Fibroblast of lung (primary cell): ENCODE measurements at regions not wholly inside any gene's neighbourhood (a gene's known extent, or its start where the extent isn't known, plus 50 kb on each side); places are given as distances from the start of the nearest gene placed in this dataset.

ENCODE experiments used
- DNase-seq, 2 donors: peaks; one replicate each; pipeline versions ENCODE4 v3.0.0 to v3.0.0-alpha.2; 2010; ENCODE audit warnings: low read depth in 2 of 2
- H2AFZ ChIP-seq: 2 replicates; pipeline ENCODE4 v1.5.1; 2012; ENCODE audit warnings: low read length, control low read depth, inconsistent platforms
- H3K27ac ChIP-seq: 2 replicates; pipeline ENCODE4 v1.5.1; 2011; ENCODE audit warnings: low read length, control low read depth; ENCODE audit not compliant: insufficient read depth
- H3K27me3 ChIP-seq: 2 replicates; pipeline ENCODE4 v1.5.1; 2011; ENCODE audit warnings: mild to moderate bottlenecking, low read length; ENCODE audit not compliant: control insufficient read depth, insufficient read depth
- H3K36me3 ChIP-seq: 2 replicates; pipeline ENCODE4 v1.5.1; 2011; ENCODE audit warnings: low read length; ENCODE audit not compliant: control insufficient read depth, insufficient read depth
- H3K4me1 ChIP-seq: 2 replicates; pipeline ENCODE4 v1.5.1; 2011; ENCODE audit warnings: low read length; ENCODE audit not compliant: control insufficient read depth, insufficient read depth; ENCODE audit errors: extremely low read depth
- H3K4me2 ChIP-seq: 2 replicates; pipeline ENCODE4 v1.5.1; 2011; ENCODE audit warnings: low read length, control low read depth; ENCODE audit not compliant: insufficient read depth; ENCODE audit errors: extremely low read depth
- H3K4me3 ChIP-seq, 4 experiments: fragments of 200-600 bp in 1 of 4; sonication (generic) in 1 of 4; replicated peaks in 1 of 4; 2 replicates each; pipeline ENCODE4 v1.5.1; 2011 to 2016; ENCODE audit warnings: low read length in 4 of 4, low read depth in 3 of 4, mild to moderate bottlenecking in 3 of 4, control low read depth in 2 of 4, inconsistent platforms in 1 of 4, mixed read lengths in 1 of 4; ENCODE audit not compliant: insufficient read depth in 1 of 4; ENCODE audit errors: control extremely low read depth in 1 of 4
- H3K79me2 ChIP-seq: 2 replicates; pipeline ENCODE4 v1.5.1; 2012; ENCODE audit warnings: mild to moderate bottlenecking, low read length, inconsistent platforms; ENCODE audit not compliant: control insufficient read depth, insufficient read depth
- H3K9ac ChIP-seq: 2 replicates; pipeline ENCODE4 v1.5.1; 2011; ENCODE audit warnings: mild to moderate bottlenecking, low read length, control low read depth; ENCODE audit not compliant: insufficient read depth
- H3K9me3 ChIP-seq: 2 replicates; pipeline ENCODE4 v1.5.1; 2012; ENCODE audit warnings: low read depth, low read length; ENCODE audit not compliant: control insufficient read depth, insufficient read depth
- H4K20me1 ChIP-seq: 2 replicates; pipeline ENCODE4 v1.5.1; 2011; ENCODE audit warnings: low read length; ENCODE audit not compliant: control insufficient read depth, insufficient read depth; ENCODE audit errors: extremely low read depth
- EZH2 ChIP-seq: IDR thresholded peaks from 2 replicates; pipeline ENCODE4 v1.5.1; 2012; ENCODE audit warnings: low read length, control low read depth, mild to moderate bottlenecking; ENCODE audit errors: missing control alignments
- TF ChIP-seq, protein P1 (sequence below), 2 donors: IDR thresholded peaks in 1 of 2; conservative IDR thresholded peaks in 1 of 2; 1 replicate in 1 of 2; 2 replicates in 1 of 2; pipeline ENCODE4 v1.5.1; 2011 to 2012; ENCODE audit warnings: low read length in 2 of 2, control low read depth in 1 of 2, inconsistent platforms in 1 of 2, low read depth in 1 of 2, mild to moderate bottlenecking in 1 of 2

DNA sequence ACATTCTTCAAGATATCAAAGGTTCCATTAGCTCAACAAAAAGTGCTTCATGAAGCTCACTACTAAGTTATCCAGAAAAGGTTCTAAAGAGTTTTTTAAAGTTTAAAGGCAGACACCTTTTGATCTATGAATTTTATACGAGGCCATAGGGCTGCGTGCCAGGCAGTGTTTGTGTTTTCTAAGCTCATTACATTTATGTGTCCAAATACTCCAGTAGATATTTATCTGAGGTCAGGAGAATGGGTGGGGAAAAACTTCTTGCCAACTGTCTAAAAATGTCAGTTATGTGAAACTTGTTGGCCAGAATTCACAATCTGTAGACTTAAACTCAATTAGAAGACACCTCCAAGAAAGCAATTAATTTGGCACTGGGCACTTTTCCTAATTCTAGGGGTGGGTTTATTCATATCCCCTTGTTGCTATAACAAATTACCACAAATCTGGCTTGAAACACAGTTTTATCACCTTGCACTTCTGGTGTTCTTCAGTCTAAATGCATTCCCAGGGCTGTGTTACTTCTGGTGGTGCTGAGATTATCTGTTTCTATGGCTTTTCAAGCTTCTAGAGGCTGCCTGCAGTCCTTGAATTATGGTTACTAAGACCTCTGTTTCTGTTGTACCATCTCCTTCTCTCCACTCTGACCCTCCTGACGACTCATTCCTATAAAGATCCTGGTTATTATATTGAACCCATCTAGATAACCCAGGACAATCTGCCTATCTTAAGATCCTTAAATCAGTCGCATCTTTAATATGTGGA lies 1030.4 kb upstream of the CNTN5 start:
- no peak for TF ChIP-seq EZH2
- TF ChIP-seq, protein P1, sequence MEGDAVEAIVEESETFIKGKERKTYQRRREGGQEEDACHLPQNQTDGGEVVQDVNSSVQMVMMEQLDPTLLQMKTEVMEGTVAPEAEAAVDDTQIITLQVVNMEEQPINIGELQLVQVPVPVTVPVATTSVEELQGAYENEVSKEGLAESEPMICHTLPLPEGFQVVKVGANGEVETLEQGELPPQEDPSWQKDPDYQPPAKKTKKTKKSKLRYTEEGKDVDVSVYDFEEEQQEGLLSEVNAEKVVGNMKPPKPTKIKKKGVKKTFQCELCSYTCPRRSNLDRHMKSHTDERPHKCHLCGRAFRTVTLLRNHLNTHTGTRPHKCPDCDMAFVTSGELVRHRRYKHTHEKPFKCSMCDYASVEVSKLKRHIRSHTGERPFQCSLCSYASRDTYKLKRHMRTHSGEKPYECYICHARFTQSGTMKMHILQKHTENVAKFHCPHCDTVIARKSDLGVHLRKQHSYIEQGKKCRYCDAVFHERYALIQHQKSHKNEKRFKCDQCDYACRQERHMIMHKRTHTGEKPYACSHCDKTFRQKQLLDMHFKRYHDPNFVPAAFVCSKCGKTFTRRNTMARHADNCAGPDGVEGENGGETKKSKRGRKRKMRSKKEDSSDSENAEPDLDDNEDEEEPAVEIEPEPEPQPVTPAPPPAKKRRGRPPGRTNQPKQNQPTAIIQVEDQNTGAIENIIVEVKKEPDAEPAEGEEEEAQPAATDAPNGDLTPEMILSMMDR (conservative IDR thresholded peaks at IDR 0.05 in 1 of 2, IDR thresholded peaks at IDR 0.05 in 1 of 2; ENCODE audit: low read depth in 1 of 2, low read length in 2 of 2), result no peak
- no peak overlapping the region for H3K4me3 ChIP-seq
- no peaks in the 10 kb centered on the region for H3K36me3 ChIP-seq
- no peaks in the 10 kb centered on the region for H4K20me1 ChIP-seq
- H3K27me3 ChIP-seq, result no peaks in the 10 kb centered on the region
- no peak overlapping the region for H2AFZ ChIP-seq
- no peak overlapping the region for H3K9ac ChIP-seq
- no peaks in the 10 kb centered on the region for H3K4me1 ChIP-seq
- no peaks in the 10 kb centered on the region for H3K9me3 ChIP-seq
- no peaks in the 10 kb centered on the region for H3K79me2 ChIP-seq
- DNase-seq, result peak; percentile 3 to 66
- H3K4me2 ChIP-seq, result no peak overlapping the region
- H3K27ac ChIP-seq, result no peak overlapping the region

DNA sequence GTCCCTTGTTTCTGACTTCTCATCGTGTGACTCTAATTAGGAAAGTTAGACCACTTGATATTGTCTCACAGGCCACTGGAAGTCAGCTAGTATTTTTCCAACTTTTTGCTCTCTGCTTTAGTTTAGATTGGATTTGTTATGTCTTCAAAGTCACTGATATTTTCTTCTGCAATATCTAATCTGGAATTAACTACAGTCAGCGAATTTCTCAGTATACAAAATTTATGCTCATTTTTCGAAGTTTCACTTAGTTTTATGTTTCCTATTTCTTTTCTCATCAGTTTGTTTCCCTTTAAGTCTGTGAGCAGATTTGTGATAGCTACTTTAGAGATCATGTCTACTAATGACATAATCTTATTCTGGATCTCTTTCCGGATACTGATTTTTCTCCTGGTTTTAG lies 1027.2 kb upstream of the CNTN5 start:
- Histone ChIP-seq H3K9ac (no peak overlapping the region), H3K27ac (no peak overlapping the region), H3K9me3 (no peaks in the 10 kb centered on the region), H2AFZ (no peak overlapping the region), H3K27me3 (no peaks in the 10 kb centered on the region), H3K79me2 (no peaks in the 10 kb centered on the region), H4K20me1 (no peaks in the 10 kb centered on the region), H3K4me2 (no peak overlapping the region), H3K4me3 (no peak overlapping the region), H3K4me1 (no peaks in the 10 kb centered on the region), H3K36me3 (no peaks in the 10 kb centered on the region)
- TF ChIP-seq, protein P1 (conservative IDR thresholded peaks at IDR 0.05 in 1 of 2, IDR thresholded peaks at IDR 0.05 in 1 of 2; ENCODE audit: low read depth in 1 of 2, low read length in 2 of 2), result no peak
- TF ChIP-seq EZH2, result no peak
- no peak for DNase-seq

DNA sequence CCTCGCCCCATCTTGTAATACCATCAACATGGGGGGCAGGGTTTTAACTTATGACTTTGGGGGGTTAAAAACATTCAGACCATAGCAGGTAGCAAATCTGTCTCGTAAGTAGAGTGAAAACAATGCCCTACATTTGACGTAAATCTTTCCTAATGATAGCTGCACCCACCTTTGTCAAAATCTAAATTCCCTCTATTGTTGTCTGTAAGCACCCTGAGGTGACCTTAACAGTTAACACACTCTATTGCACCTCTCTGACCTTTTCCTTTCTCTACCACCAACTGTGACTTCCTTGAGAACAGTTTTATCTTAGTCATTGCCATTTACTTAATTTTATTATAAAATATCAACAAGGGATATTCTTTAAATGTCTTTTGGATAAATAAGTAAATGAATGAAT lies 1024.9 kb upstream of the CNTN5 start:
- Histone ChIP-seq H3K27me3 (no peaks in the 10 kb centered on the region), H3K79me2 (no peaks in the 10 kb centered on the region), H3K9ac (no peak overlapping the region), H2AFZ (no peak overlapping the region), H3K4me3 (no peak overlapping the region), H3K9me3 (no peaks in the 10 kb centered on the region), H3K36me3 (no peaks in the 10 kb centered on the region), H4K20me1 (no peaks in the 10 kb centered on the region), H3K4me1 (no peaks in the 10 kb centered on the region), H3K27ac (no peak overlapping the region), H3K4me2 (no peak overlapping the region)
- no peak for DNase-seq
- TF ChIP-seq EZH2, result no peak
- TF ChIP-seq, protein P1 (conservative IDR thresholded peaks at IDR 0.05 in 1 of 2, IDR thresholded peaks at IDR 0.05 in 1 of 2; ENCODE audit: low read depth in 1 of 2, low read length in 2 of 2), result no peak
